ENCODE measurements at regions not wholly inside any gene's neighbourhood (a gene's known extent, or its start where the extent isn't known, plus 50 kb on each side); places are given as distances from the start of the nearest gene placed in this dataset.

DNA sequence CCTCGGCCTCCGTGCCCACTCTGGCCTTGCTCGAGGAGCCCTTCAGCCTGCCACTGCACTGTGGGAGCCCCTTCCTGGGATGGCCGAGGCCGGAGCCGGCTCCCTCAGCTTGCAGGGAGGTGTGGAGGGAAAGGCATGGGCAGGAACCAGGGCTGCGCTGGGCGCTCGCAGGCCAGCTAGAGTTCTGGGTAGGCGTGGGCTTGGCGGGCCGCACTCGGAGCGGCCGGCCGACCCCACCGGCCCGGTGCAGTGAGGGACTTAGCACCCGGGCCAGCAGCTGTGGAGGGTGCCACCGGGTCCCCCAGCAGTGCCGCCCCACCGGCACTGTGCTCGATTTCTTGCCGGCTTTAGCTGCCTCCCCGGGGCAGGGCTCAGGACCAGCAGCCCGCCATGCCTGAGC, 101.0 kb upstream of the IRX5 start:
- Mint-ChIP-seq H3K36me3 (ENCODE audit: insufficient read depth) (no peaks in the 10 kb centered on the region), H3K27ac (no peak overlapping the region), H3K4me1 (ENCODE audit: low read depth in 2 of 2) (no peaks in the 10 kb centered on the region), H3K27me3 (peaks cover 0 to 10% of the 10 kb centered on the region in 2 donors), H3K9me3 (peaks cover 0 to 4% of the 10 kb centered on the region in 2 donors), H3K4me3 (no peak overlapping the region)
- ATAC-seq (replicated peaks) (no peak), DNase-seq (no peak)

DNA sequence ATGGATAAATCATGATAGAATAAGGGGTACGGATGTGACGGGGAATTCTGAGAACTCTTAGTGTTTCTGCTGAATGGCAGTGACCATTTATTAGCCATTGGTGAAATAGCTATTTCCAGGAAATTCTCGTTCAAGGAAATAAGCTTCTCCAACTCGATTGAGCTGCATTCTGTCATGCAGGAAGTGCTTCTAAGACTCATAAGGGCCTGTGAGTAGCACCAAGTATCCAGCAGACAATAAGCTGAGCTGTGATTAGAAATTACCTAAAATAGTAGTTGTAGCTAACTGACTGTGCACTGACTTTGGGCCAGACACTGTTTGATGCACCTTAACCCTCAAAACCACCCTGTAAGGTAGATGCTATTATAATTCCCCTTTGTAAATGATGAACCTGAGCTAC, 107.8 kb upstream of the IRX5 start:
- Mint-ChIP-seq H3K36me3 (ENCODE audit: insufficient read depth) (no peaks in the 10 kb centered on the region), H3K9me3 (peaks cover 0 to 4% of the 10 kb centered on the region in 2 donors), H3K4me3 (no peak overlapping the region), H3K27me3 (peaks cover 6 to 7% of the 10 kb centered on the region in 2 donors), H3K4me1 (ENCODE audit: low read depth in 2 of 2) (no peaks in the 10 kb centered on the region), H3K27ac (no peak overlapping the region)
- ATAC-seq (replicated peaks) (no peak), DNase-seq (no peak)

DNA sequence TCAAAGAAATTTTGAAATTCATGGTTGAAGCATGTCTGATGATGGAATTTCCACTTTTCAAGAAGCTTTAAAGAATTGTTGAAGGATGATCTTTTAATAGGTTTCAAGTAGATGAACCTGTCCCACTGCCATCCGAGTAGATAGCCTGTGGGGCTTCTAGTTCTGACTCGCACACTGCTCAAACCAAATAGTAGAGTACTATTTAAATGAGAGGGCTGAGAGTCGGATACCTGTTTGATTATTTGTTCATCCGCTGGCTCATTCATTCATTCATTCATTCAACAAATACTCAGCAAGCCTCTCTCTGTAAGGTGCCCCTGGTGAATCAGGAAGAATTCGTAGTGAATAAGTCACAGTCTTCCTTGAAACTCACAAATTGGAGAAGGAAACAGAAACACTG, 108.2 kb upstream of the IRX5 start:
- Mint-ChIP-seq H3K4me3 (no peak overlapping the region), H3K36me3 (ENCODE audit: insufficient read depth) (no peaks in the 10 kb centered on the region), H3K27me3 (peaks cover 10 to 11% of the 10 kb centered on the region in 2 donors), H3K4me1 (ENCODE audit: low read depth in 2 of 2) (no peaks in the 10 kb centered on the region), H3K27ac (no peak overlapping the region), H3K9me3 (peaks cover 0 to 4% of the 10 kb centered on the region in 2 donors)
- DNase-seq (no peak), ATAC-seq (replicated peaks) (no peak)

DNA sequence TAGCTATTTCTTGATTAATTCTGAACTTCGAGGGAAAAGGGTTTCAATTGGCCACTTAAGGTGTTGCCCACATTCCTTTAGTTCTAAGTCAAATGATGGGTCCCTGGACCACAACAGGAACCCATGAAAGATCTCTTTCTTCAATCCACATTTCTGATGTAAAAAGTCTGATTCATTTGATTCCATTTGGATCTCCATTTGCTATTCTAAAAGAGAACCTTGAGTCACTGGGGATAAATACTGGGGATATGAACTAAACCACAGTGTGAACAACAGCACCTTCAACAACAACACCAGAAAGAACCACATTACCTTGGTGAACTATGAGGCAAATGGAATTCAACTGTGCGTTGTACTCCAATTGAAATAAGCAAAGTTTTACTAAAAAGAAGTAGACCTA, 108.9 kb upstream of the IRX5 start:
- Mint-ChIP-seq H3K27me3 (peaks cover 10 to 13% of the 10 kb centered on the region in 2 donors), H3K27ac (no peak overlapping the region), H3K36me3 (ENCODE audit: insufficient read depth) (no peaks in the 10 kb centered on the region), H3K4me1 (ENCODE audit: low read depth in 2 of 2) (no peaks in the 10 kb centered on the region), H3K9me3 (peaks cover 0 to 4% of the 10 kb centered on the region in 2 donors), H3K4me3 (no peak overlapping the region)
- ATAC-seq (replicated peaks) (no peak), DNase-seq (no peak)

DNA sequence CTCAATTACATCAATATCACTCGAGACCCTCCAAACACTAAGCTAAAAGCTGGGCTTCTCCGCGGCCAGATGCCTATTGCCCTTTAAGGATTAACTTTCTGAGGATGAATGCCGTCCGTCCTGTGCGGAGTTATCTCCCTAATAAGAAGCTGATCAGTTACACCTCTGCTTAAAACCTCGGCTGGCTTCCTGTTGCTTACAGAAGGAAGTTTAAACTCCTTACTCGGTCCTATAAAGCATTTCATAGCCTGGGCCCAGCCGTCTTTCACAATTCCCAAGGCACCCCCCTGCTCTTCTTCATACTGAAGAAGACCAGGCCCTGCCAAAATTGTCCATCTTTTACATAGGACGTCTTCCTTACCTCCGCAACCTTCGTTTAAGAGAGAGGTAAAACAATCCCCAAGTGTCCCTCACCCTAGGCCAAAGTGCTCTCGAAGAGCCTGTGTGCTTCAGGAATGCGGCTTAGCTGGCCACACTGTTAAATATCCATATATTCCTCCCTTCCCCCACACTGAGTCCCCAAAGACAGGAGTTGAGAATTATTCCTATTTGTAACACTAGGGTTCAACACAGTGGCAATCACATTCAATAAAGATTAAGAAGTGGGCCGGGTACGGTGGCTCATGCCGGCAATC, 112.6 kb upstream of the IRX5 start:
- Mint-ChIP-seq H3K36me3 (ENCODE audit: insufficient read depth) (no peaks in the 10 kb centered on the region), H3K9me3 (peaks cover 0 to 2% of the 10 kb centered on the region in 2 donors), H3K4me3 (no peak overlapping the region), H3K4me1 (ENCODE audit: low read depth in 2 of 2) (no peaks in the 10 kb centered on the region), H3K27me3 (peaks cover 12 to 21% of the 10 kb centered on the region in 2 donors), H3K27ac (no peak overlapping the region)
- no peak for ATAC-seq (replicated peaks)
- DNase-seq, result no peak

DNA sequence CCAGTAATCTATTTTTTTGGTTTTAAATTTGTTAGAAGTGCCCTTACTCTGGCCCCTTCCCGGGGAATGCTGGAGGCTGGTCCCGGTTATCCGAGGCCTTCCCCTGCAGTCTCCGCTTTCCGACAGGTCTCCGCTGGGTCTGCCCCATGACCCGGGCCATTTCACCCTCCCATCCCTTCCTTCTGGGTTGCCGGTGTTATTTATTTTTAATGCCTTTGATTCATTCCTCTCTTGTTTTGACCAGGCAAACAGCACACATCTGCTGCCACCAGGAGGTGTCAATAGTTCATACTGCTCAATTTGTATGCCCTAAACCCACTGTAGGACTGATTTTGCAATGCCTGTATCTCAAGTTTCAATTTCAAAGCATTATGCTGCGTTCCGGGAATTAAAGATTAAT, 113.2 kb upstream of the IRX5 start:
- Mint-ChIP-seq H3K4me1 (ENCODE audit: low read depth in 2 of 2) (no peaks in the 10 kb centered on the region), H3K4me3 (no peak overlapping the region), H3K9me3 (peaks cover 0 to 2% of the 10 kb centered on the region in 2 donors), H3K27ac (no peak overlapping the region), H3K27me3 (peaks cover 16 to 21% of the 10 kb centered on the region in 2 donors), H3K36me3 (ENCODE audit: insufficient read depth) (no peaks in the 10 kb centered on the region)
- DNase-seq, result no peak
- ATAC-seq (replicated peaks), result no peak

DNA sequence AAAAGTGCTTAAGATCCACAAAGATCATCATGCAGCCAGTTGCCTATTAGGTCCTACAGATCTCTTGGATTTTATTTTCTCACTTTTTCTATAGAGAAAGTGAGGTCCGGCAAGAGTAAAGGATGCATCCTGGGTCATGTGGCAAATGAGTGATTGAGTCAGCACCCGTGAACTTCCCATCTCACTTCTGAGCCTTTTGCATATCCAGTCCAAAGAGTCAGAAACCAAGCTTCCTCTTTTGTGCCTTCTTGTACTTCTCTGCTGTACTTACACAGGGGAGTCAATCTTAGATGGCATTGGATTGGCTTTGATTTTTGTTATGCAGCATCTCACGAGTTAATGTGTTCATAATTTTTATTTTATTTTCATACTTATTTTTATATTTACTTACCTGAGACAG, 114.2 kb upstream of the IRX5 start:
- H3K27me3 Mint-ChIP-seq, result peaks cover 16 to 21% of the 10 kb centered on the region in 2 donors
- DNase-seq (no peak), ATAC-seq (replicated peaks) (no peak)
- no peak overlapping the region for H3K4me3 Mint-ChIP-seq
- peaks cover 0 to 2% of the 10 kb centered on the region in 2 donors for H3K9me3 Mint-ChIP-seq
- H3K36me3 Mint-ChIP-seq (ENCODE audit: insufficient read depth), result no peaks in the 10 kb centered on the region
- no peak overlapping the region for H3K27ac Mint-ChIP-seq
- H3K4me1 Mint-ChIP-seq (ENCODE audit: low read depth in 2 of 2), result no peaks in the 10 kb centered on the region

DNA sequence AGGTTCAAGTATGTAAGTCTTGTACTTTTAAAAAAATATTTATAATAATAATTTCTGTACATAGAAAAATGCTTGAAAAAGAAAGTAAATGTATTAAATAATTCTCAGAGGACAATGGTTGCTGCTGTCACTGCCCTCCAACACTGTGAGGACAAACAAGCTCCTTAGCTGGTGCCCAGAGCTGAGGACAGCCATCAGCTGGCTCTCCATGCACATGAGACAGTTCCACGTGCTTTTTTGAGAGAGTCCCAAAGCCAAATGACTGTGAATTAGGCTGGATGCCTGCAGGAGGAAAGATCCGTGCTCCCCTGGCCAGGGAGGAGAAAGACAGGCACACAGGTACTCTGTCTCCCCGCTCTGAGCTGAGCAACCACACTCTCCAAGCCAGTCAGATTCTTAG, 115.5 kb upstream of the IRX5 start:
- Mint-ChIP-seq H3K4me1 (ENCODE audit: low read depth in 2 of 2) (no peaks in the 10 kb centered on the region), H3K9me3 (peaks cover 0 to 2% of the 10 kb centered on the region in 2 donors), H3K27me3 (peaks cover 16 to 21% of the 10 kb centered on the region in 2 donors), H3K36me3 (ENCODE audit: insufficient read depth) (no peaks in the 10 kb centered on the region), H3K27ac (no peak overlapping the region), H3K4me3 (no peak overlapping the region)
- DNase-seq (no peak), ATAC-seq (replicated peaks) (no peak)

DNA sequence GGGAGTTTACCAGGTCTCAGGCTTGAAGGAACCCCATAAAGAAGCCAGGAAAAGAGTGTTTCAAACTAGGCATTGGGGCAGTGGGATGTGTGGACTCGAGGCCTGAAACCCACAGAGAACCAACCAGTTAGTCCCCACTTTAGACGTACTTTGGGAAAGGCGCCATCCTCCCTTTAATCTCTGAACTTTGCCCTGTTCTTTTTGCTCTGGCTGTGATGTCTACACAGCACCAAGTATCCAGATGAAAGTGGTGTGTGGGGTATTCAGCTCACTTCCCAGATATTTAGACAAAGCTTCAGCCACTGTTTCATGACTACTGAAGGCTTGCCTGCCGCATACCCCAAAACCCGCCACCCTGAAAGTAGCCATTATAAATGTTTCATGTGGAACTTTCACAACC, 116.9 kb upstream of the IRX5 start:
- Mint-ChIP-seq H3K27ac (no peak overlapping the region), H3K9me3 (no peaks in the 10 kb centered on the region)

DNA sequence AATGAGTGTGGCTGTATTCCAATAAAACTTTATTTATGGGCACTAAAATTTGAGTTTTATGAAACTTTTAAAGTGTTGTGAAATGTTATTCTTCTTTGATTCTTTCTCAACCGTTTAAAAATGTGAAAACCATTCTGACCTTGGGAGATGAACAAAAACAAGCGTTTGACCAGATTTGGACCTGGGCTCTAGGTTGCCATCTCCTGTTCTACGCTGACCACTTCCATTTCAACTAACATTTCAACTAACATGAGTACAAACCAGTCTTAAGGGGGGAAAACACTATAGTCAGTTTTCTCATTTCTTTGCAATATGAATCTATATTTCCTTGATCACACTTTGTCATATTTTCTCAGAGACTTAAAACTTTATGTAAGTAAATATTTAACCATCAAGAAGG, 118.4 kb upstream of the IRX5 start:
- Mint-ChIP-seq H3K27ac (no peak overlapping the region), H3K9me3 (no peaks in the 10 kb centered on the region), H3K36me3 (ENCODE audit: insufficient read depth) (no peaks in the 10 kb centered on the region), H3K4me3 (no peak overlapping the region), H3K4me1 (ENCODE audit: low read depth in 2 of 2) (no peaks in the 10 kb centered on the region), H3K27me3 (peaks cover 6 to 8% of the 10 kb centered on the region in 2 donors)
- DNase-seq (no peak), ATAC-seq (replicated peaks) (no peak)

More for the DNA sequence above, 116.9 kb upstream of the IRX5 start:
- Mint-ChIP-seq H3K4me3 (no peak overlapping the region), H3K27me3 (peaks cover 16 to 21% of the 10 kb centered on the region in 2 donors), H3K36me3 (ENCODE audit: insufficient read depth) (no peaks in the 10 kb centered on the region), H3K4me1 (ENCODE audit: low read depth in 2 of 2) (no peaks in the 10 kb centered on the region)
- DNase-seq (no peak), ATAC-seq (replicated peaks) (no peak)

DNA sequence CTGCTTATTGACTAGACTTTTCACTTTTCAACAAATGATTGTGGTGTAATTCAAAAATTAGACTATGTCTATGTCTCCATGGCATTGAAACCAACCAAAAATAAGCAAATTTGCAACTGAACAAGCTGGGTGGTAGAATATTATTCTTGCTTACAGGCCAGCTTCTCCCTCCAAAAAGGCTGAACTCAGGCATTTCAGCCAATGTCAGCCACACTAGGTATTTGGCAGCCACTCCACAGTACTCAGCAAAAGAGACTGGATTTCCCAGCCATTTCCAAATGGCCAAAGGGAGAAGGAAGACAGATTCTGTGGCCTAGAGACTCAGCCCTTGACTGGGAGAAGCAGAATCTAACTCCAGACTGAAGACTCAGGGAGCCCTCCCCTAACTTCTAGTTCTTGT, 121.8 kb upstream of the IRX5 start:
- Mint-ChIP-seq H3K9me3 (no peaks in the 10 kb centered on the region), H3K27ac (no peak overlapping the region), H3K4me1 (ENCODE audit: low read depth in 2 of 2) (no peaks in the 10 kb centered on the region), H3K36me3 (ENCODE audit: insufficient read depth) (no peaks in the 10 kb centered on the region), H3K4me3 (no peak overlapping the region), H3K27me3 (peaks cover 0 to 6% of the 10 kb centered on the region in 2 donors)
- DNase-seq, result no peak
- no peak for ATAC-seq (replicated peaks)

DNA sequence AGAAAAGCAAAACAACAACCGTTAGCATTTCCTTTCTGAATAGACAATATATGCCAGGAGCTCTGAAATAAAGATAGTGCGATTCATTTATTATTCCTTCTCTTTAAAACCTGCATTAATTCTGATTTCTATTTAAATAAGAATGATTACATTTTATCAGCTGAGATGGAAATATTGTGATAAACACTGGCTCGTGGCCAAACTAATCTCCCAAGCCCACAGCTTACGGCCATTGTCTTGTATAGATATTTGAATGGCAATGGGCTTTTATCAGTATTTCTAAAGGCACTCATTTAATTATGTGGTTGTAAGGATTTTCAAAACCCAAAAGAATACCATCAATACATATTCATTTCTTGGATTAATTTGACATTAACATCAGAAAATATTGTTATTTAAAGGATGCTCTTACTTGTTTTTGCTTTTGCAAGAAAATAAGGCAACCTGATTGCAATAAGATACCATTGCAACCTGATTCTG, 123.7 kb upstream of the IRX5 start:
- no peaks in the 10 kb centered on the region for H3K4me1 Mint-ChIP-seq (ENCODE audit: low read depth in 2 of 2)
- H3K9me3 Mint-ChIP-seq, result peaks cover 3 to 6% of the 10 kb centered on the region in 2 donors
- ATAC-seq (replicated peaks), result no peak
- no peak overlapping the region for H3K4me3 Mint-ChIP-seq
- DNase-seq, result no peak
- H3K27ac Mint-ChIP-seq, result no peak overlapping the region
- no peaks in the 10 kb centered on the region for H3K27me3 Mint-ChIP-seq
- no peaks in the 10 kb centered on the region for H3K36me3 Mint-ChIP-seq (ENCODE audit: insufficient read depth)

DNA sequence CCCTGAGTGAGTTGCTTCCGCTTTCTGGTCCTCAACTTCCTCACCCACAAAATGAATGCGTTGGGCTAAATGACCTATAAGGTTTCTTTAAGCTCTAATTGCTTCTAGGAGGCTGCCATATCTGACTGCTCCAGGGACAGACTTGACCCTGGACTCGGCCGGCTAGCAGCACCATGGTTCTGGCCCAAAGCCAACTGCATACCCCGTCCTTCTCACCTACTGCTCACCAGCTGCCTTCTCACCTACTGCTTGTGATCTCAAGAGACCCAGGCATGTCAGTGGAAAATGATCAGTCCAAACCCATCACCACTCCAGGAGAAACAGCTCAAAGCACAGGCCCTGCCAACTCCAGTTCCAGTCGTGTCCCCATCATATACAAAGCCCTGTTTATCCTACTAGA, 124.3 kb upstream of the IRX5 start:
- DNase-seq (no peak), ATAC-seq (replicated peaks) (no peak)
- no peak overlapping the region for H3K27ac Mint-ChIP-seq
- H3K27me3 Mint-ChIP-seq, result no peaks in the 10 kb centered on the region
- no peak overlapping the region for H3K4me3 Mint-ChIP-seq
- no peaks in the 10 kb centered on the region for H3K36me3 Mint-ChIP-seq (ENCODE audit: insufficient read depth)
- H3K9me3 Mint-ChIP-seq, result peaks cover 3 to 7% of the 10 kb centered on the region in 2 donors
- H3K4me1 Mint-ChIP-seq (ENCODE audit: low read depth in 2 of 2), result no peaks in the 10 kb centered on the region

DNA sequence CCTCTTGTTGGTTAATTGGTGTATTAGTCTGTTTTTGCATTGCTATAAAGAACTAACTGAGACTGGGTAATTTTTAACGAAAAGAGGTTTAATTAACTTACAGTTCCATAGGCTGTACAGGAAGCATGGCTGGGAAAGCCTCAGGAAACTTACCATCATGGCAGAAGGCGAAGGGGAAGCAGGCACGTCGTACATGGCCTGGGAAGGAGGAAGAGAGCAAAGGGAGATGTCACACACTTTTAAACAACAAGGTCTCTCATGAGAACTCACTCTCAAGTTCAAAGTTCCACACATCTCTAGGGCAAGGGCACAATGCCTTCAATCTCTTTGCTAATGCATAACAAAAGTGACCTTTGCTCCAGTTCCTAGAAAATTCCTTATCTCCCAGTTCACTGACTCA, 125.0 kb upstream of the IRX5 start:
- Mint-ChIP-seq H3K9me3 (peaks cover 3 to 7% of the 10 kb centered on the region in 2 donors), H3K27me3 (peaks cover 0 to 6% of the 10 kb centered on the region in 2 donors), H3K4me3 (no peak overlapping the region), H3K36me3 (ENCODE audit: insufficient read depth) (no peaks in the 10 kb centered on the region), H3K4me1 (ENCODE audit: low read depth in 2 of 2) (no peaks in the 10 kb centered on the region), H3K27ac (no peak overlapping the region)
- ATAC-seq (replicated peaks), result no peak
- DNase-seq, result no peak

All from effector memory CD8-positive, alpha-beta T cell (primary cell).